ENCODE measurements at regions not wholly inside any gene's neighbourhood (a gene's known extent, or its start where the extent isn't known, plus 50 kb on each side); places are given as distances from the start of the nearest gene placed in this dataset.

DNA sequence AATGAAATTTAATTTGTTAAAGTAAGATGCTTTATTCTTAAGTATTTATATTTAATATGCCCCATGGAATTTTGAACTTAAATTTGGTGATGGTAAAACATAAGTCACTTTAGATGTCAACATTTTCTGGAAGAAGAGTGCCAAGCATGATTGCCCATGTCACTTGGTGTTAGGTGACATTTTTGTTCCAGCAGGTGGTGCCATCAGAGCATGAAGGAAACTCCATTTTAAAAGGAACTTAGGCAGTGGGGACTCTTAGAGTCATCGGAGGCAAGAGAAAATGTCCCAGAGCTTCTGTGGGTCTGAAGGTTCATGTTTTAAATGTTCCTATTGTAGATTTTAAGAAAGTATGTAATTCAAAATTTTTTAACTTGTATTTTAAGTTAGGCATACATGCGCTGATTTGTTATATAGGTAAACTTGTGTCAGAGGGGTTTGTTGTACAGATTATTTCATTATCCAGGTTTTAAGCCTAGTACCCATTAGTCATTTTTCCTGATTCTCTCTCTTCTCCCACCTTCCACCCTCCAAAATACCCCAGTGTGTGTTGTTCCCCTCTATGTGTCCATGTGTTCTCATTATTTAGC lies 789.3 kb downstream of the SEMA5A start:
- ATAC-seq, result no peak
- Mint-ChIP-seq H3K4me3 (no peak overlapping the region), H3K36me3 (ENCODE audit: low read depth) (no peaks in the 10 kb centered on the region), H3K4me1 (no peaks in the 10 kb centered on the region), H3K27ac (no peak overlapping the region), H3K27me3 (no peaks in the 10 kb centered on the region)
- H3K9me3 ChIP-seq (ENCODE audit: control insufficient read depth, low read length, poor library complexity, severe bottlenecking), result no peaks in the 10 kb centered on the region
- no peak for DNase-seq

DNA sequence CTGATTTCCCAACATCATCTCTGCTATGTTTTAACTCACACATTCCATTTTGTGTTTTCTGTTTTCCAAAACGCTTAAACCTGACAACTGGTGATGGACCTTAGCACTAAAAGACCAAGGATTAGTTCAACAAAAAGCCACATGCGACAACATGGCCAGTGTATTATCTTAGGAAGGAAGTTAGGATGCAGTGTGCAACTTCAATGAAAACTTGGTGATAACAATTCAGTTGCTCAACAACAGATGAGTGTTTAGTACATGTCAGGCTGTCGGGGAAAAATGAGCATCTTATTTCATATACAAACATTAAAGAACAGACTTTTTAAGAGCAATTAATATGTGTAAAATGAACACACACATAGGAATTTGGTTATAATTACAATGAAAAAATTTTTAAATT lies 780.0 kb downstream of the SEMA5A start:
- H3K9me3 ChIP-seq (ENCODE audit: control insufficient read depth, low read length, poor library complexity, severe bottlenecking), result no peaks in the 10 kb centered on the region
- DNase-seq (no peak), ATAC-seq (no peak)
- H3K4me1 Mint-ChIP-seq, result no peaks in the 10 kb centered on the region
- H3K27me3 Mint-ChIP-seq, result no peaks in the 10 kb centered on the region
- H3K4me3 Mint-ChIP-seq, result no peak overlapping the region
- H3K36me3 Mint-ChIP-seq (ENCODE audit: low read depth), result no peaks in the 10 kb centered on the region
- no peak overlapping the region for H3K27ac Mint-ChIP-seq

GRCh38 chr5:8766448-8766847 lies 779.4 kb downstream of the SEMA5A start:
- H3K9me3 ChIP-seq (ENCODE audit: control insufficient read depth, low read length, poor library complexity, severe bottlenecking), result no peaks in the 10 kb centered on the region
- Mint-ChIP-seq H3K27ac (no peak overlapping the region), H3K4me1 (no peaks in the 10 kb centered on the region), H3K4me3 (no peak overlapping the region), H3K27me3 (no peaks in the 10 kb centered on the region), H3K36me3 (ENCODE audit: low read depth) (no peaks in the 10 kb centered on the region)
- DNase-seq (no peak), ATAC-seq (no peak)

DNA sequence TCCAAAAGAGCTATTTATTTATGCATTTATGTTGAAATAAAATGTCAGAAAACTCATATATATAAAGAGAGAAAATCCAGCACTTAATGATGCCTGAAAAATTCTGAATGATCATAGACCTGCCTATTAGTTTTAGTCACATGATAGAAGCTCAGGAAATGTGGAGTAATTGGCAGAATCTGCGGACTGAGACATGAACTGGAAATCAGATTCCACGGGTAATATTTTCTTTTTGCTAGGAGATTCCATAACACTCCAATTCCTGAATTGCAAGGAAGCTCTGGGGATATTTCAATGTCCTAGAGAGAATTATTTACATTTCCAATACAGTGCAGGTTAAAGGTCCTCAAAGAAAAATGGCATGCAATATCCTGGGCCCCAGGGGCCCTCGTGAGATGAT lies 778.8 kb downstream of the SEMA5A start:
- H3K36me3 Mint-ChIP-seq (ENCODE audit: low read depth), result no peaks in the 10 kb centered on the region
- H3K27ac Mint-ChIP-seq, result no peak overlapping the region
- ATAC-seq (no peak), DNase-seq (no peak)
- H3K4me3 Mint-ChIP-seq, result no peak overlapping the region
- H3K9me3 ChIP-seq (ENCODE audit: control insufficient read depth, low read length, poor library complexity, severe bottlenecking), result no peaks in the 10 kb centered on the region
- no peaks in the 10 kb centered on the region for H3K4me1 Mint-ChIP-seq
- no peaks in the 10 kb centered on the region for H3K27me3 Mint-ChIP-seq

- no peak for DNase-seq
- no peaks in the 10 kb centered on the region for H3K27me3 Mint-ChIP-seq
These were observed 778.1 kb downstream of the SEMA5A start for GRCh38 chr5:8767746-8768145.

DNA sequence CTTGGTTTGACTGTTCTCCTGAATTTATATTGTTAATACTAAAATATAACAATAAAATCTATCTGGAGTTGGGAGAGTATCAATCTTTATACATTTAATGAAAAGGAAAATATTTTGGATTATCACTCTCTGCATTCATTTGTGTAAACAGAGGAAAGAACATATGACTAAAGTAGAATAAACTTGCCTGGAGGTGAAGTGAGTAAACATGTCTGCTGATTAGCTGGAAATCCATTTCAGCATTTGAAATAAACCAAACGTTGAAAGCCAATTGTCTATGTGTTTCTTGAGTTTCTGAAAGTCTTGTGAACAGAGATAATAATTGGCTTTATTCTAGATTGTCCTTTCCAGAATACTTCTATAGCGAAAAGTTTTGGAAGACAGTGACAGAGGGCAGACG lies 776.2 kb downstream of the SEMA5A start:
- H3K4me1 Mint-ChIP-seq, result no peaks in the 10 kb centered on the region
- no peaks in the 10 kb centered on the region for H3K27me3 Mint-ChIP-seq
- H3K27ac Mint-ChIP-seq, result no peak overlapping the region
- H3K36me3 Mint-ChIP-seq (ENCODE audit: low read depth), result no peaks in the 10 kb centered on the region
- ATAC-seq, result no peak
- H3K9me3 ChIP-seq (ENCODE audit: control insufficient read depth, low read length, poor library complexity, severe bottlenecking), result no peaks in the 10 kb centered on the region
- DNase-seq, result no peak
- H3K4me3 Mint-ChIP-seq, result no peak overlapping the region

More at GRCh38 chr5:8767746-8768145, 778.1 kb downstream of the SEMA5A start:
- no peak for ATAC-seq
- no peaks in the 10 kb centered on the region for H3K36me3 Mint-ChIP-seq (ENCODE audit: low read depth)
- H3K9me3 ChIP-seq (ENCODE audit: control insufficient read depth, low read length, poor library complexity, severe bottlenecking), result no peaks in the 10 kb centered on the region
- no peaks in the 10 kb centered on the region for H3K4me1 Mint-ChIP-seq
- H3K27ac Mint-ChIP-seq, result no peak overlapping the region
- no peak overlapping the region for H3K4me3 Mint-ChIP-seq

DNA sequence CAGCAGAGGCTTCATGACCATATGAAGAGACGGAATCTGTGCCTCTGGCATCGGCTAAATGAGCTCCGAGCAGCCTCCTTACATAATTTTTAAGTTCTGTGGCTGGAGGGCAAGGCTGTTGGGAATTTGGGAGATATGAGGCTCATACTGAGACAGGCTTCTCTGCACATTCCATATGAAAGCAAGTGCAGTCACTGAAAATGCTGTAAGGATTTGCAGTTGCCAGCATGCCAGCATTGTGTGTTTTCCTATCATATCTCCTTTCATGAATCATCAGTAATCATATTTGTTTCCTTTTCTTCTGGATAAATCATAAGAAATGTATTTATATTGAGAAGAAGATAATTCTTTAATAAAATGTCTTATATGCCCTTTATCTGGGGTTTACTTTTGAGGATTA lies 775.4 kb downstream of the SEMA5A start:
- no peaks in the 10 kb centered on the region for H3K9me3 ChIP-seq (ENCODE audit: control insufficient read depth, low read length, poor library complexity, severe bottlenecking)
- Mint-ChIP-seq H3K4me1 (no peaks in the 10 kb centered on the region), H3K4me3 (no peak overlapping the region), H3K27ac (no peak overlapping the region), H3K27me3 (no peaks in the 10 kb centered on the region), H3K36me3 (ENCODE audit: low read depth) (no peaks in the 10 kb centered on the region)
- DNase-seq, result no peak
- no peak for ATAC-seq

GRCh38 chr5:8773046-8773615 lies 772.7 kb downstream of the SEMA5A start:
- no peaks in the 10 kb centered on the region for H3K9me3 ChIP-seq (ENCODE audit: control insufficient read depth, low read length, poor library complexity, severe bottlenecking)
- no peak for ATAC-seq
- Mint-ChIP-seq H3K27me3 (no peaks in the 10 kb centered on the region), H3K36me3 (ENCODE audit: low read depth) (no peaks in the 10 kb centered on the region), H3K4me3 (no peak overlapping the region), H3K4me1 (no peaks in the 10 kb centered on the region), H3K27ac (no peak overlapping the region)
- no peak for DNase-seq

DNA sequence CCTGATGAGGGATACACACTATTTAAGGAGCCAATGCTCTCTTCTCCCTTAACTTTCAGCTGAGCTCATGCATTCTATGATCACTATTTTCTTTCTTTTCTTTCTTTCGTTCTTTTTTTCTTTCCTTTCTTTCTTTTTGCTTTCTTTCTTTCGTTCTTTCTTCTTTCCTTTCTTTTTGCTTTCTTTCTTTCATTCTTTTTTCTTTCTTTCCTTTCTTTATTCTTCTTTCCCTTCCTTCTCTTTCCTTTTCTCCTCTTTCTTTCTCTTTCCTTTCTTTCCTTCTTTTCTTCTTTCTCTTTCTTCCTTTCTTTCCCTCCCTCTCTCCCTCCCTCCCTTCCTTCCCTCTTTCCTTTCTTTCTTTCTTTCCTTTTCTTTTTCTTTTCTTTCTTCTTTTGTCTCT lies 761.2 kb downstream of the SEMA5A start:
- H3K27ac Mint-ChIP-seq, result no peak overlapping the region
- DNase-seq (no peak), ATAC-seq (no peak)
- H3K36me3 Mint-ChIP-seq (ENCODE audit: low read depth), result no peaks in the 10 kb centered on the region
- H3K27me3 Mint-ChIP-seq, result no peaks in the 10 kb centered on the region
- H3K4me1 Mint-ChIP-seq, result no peaks in the 10 kb centered on the region
- H3K4me3 Mint-ChIP-seq, result no peak overlapping the region
- H3K9me3 ChIP-seq (ENCODE audit: control insufficient read depth, low read length, poor library complexity, severe bottlenecking), result no peaks in the 10 kb centered on the region

GRCh38 chr5:8788246-8788645 lies 757.6 kb downstream of the SEMA5A start:
- Mint-ChIP-seq H3K36me3 (ENCODE audit: low read depth) (no peaks in the 10 kb centered on the region), H3K27ac (no peak overlapping the region), H3K27me3 (no peaks in the 10 kb centered on the region), H3K4me1 (no peaks in the 10 kb centered on the region), H3K4me3 (no peak overlapping the region)
- DNase-seq (no peak), ATAC-seq (no peak)
- no peaks in the 10 kb centered on the region for H3K9me3 ChIP-seq (ENCODE audit: control insufficient read depth, low read length, poor library complexity, severe bottlenecking)

DNA sequence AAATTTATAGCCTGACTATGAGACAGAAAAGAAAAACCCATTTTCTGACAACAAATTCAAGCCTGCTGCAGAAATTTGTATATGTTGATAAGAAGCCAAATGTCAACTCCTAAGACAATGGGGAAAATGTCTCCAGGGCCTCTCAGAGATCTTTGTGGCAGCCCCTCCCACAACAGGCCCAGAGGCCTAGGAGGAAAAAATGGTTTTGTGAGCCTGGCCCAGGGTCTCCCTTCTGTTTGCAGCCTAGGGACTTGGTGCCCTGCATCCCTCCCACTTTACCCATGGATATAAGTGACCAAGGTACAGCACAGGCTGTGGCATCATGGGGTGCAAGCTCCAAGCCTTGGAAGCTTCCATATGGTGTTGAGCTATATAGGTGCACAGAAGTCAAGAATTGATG lies 740.2 kb downstream of the SEMA5A start:
- no peaks in the 10 kb centered on the region for H3K36me3 Mint-ChIP-seq (ENCODE audit: low read depth)

GRCh38 chr5:8807636-8808035 lies 738.2 kb downstream of the SEMA5A start:
- H3K4me1 Mint-ChIP-seq, result no peaks in the 10 kb centered on the region
- no peak overlapping the region for H3K4me3 Mint-ChIP-seq
- H3K27me3 Mint-ChIP-seq, result no peaks in the 10 kb centered on the region
- no peaks in the 10 kb centered on the region for H3K9me3 ChIP-seq (ENCODE audit: control insufficient read depth, low read length, poor library complexity, severe bottlenecking)
- no peak for ATAC-seq
- H3K36me3 Mint-ChIP-seq (ENCODE audit: low read depth), result no peaks in the 10 kb centered on the region
- no peak for DNase-seq
- no peak overlapping the region for H3K27ac Mint-ChIP-seq

More for the DNA sequence above, 740.2 kb downstream of the SEMA5A start:
- H3K4me3 Mint-ChIP-seq, result no peak overlapping the region
- no peaks in the 10 kb centered on the region for H3K27me3 Mint-ChIP-seq
- no peaks in the 10 kb centered on the region for H3K9me3 ChIP-seq (ENCODE audit: control insufficient read depth, low read length, poor library complexity, severe bottlenecking)
- no peak for ATAC-seq
- H3K4me1 Mint-ChIP-seq, result no peaks in the 10 kb centered on the region
- H3K27ac Mint-ChIP-seq, result no peak overlapping the region
- DNase-seq, result no peak

DNA sequence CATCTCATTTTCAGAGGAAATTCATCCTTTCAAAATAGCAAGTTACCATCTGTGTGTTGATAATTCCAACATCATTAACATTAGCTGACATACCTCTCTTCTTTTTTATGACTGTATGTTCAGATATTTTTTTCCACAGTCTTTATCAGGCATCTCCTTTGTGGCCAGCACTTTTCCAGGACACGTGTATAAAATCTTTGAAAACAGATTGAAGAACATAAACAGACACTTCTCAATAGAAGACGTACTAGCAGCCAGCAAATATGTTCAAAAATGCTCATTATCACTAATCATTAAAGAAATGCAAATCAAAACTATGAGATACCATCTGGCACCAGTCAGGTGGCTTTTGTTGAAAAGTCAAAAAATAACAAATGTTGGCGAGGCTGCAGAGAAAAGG lies 734.3 kb downstream of the SEMA5A start:
- Mint-ChIP-seq H3K4me1 (no peaks in the 10 kb centered on the region), H3K27me3 (no peaks in the 10 kb centered on the region), H3K4me3 (no peak overlapping the region), H3K36me3 (ENCODE audit: low read depth) (no peaks in the 10 kb centered on the region), H3K27ac (no peak overlapping the region)
- H3K9me3 ChIP-seq (ENCODE audit: control insufficient read depth, low read length, poor library complexity, severe bottlenecking), result no peaks in the 10 kb centered on the region
- no peak for ATAC-seq
- no peak for DNase-seq

DNA sequence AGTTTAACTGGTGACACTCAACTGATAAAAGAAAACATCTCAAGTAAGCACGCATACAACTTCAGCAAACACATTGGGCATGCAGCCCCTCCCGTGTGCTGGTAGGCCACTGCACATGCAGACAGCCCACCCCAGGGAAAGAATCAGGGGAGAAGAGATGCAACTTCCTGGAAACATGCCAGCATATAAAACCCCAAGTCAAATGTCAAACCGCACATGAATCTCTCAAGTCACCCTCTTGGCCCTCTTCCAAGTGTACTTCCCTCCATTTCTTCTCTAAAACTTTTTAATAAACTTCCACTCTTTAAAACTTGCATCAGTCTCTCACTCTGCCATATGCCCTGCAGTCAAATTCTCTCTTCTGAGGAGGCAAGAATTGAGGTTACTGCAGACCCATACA lies 732.7 kb downstream of the SEMA5A start:
- no peak overlapping the region for H3K4me3 Mint-ChIP-seq
- H3K9me3 ChIP-seq (ENCODE audit: control insufficient read depth, low read length, poor library complexity, severe bottlenecking), result no peaks in the 10 kb centered on the region
- H3K4me1 Mint-ChIP-seq, result no peaks in the 10 kb centered on the region
- ATAC-seq, result no peak
- DNase-seq, result no peak
- H3K27me3 Mint-ChIP-seq, result no peaks in the 10 kb centered on the region
- H3K36me3 Mint-ChIP-seq (ENCODE audit: low read depth), result no peaks in the 10 kb centered on the region
- no peak overlapping the region for H3K27ac Mint-ChIP-seq
